SK-N-SH (cell line): ENCODE measurements at regions not wholly inside any gene's neighbourhood (a gene's known extent, or its start where the extent isn't known, plus 50 kb on each side); places are given as distances from the start of the nearest gene placed in this dataset.

Experiments
- CTCF ChIA-PET: fragments of 300-600, 350-600 bp; formaldehyde crosslinking; extraction: SDS; loops from one replicate; lab custom pipeline; 2021; lab: Yijun Ruan, JAX
- POLR2A ChIA-PET: fragments of 350-600 bp; sonication (Branson Sonifier 250); formaldehyde crosslinking; extraction: SDS; loops from one replicate; lab custom pipeline; 2020; ENCODE audit warnings: antibody characterized with exemption, inconsistent platforms; lab: Yijun Ruan, JAX
- DNase-seq: peaks from one replicate; pipeline ENCODE4 v3.0.0; 2012
- H2AFZ ChIP-seq: fragments of 200-600 bp; sonication (generic); 2 replicates; pipeline ENCODE4 v1.8.1; 2016; ENCODE audit warnings: antibody characterized with exemption, mild to moderate bottlenecking, low read depth
- H3F3A ChIP-seq: fragments of 200-600 bp; sonication (generic); replicated peaks from 2 replicates; pipeline ENCODE3; 2016; ENCODE audit warnings: antibody characterized with exemption, mild to moderate bottlenecking; ENCODE audit not compliant: insufficient read depth
- H3K27ac ChIP-seq, 2 experiments: fragments of 200-500 bp in 1 of 2; fragments of 200-600 bp in 1 of 2; sonication (Bioruptor generic) in 1 of 2; sonication (generic), shearing (Covaris generic) in 1 of 2; 2 replicates each; pipeline versions ENCODE4 v1.5.1 to v1.6.1; 2014 to 2016; ENCODE audit warnings: low read depth in 2 of 2, inconsistent platforms in 1 of 2, low read length in 1 of 2, mild to moderate bottlenecking in 1 of 2, mixed read lengths in 1 of 2
- H3K27me3 ChIP-seq: fragments of 200-600 bp; sonication (generic), shearing (Covaris generic); 2 replicates; pipeline ENCODE4 v1.6.1; 2016; ENCODE audit warnings: mixed run types; ENCODE audit not compliant: insufficient read depth
- H3K36me3 ChIP-seq, 2 experiments: fragments of 200-500 bp in 1 of 2; fragments of 200-600 bp in 1 of 2; sonication (Bioruptor generic) in 1 of 2; sonication (generic) in 1 of 2; replicated peaks in 1 of 2; 2 replicates each; pipeline versions ENCODE3 to v1.5.1; 2014 to 2016; ENCODE audit warnings: low read length in 1 of 2, mild to moderate bottlenecking in 1 of 2; ENCODE audit not compliant: insufficient read depth in 2 of 2, control insufficient read depth in 1 of 2
- H3K4me1 ChIP-seq, 2 experiments: fragments of 200-500 bp in 1 of 2; fragments of 200-600 bp in 1 of 2; sonication (Bioruptor generic) in 1 of 2; sonication (generic), shearing (Covaris generic) in 1 of 2; 2 replicates each; pipeline versions ENCODE4 v1.5.1 to v1.6.1; 2014 to 2016; ENCODE audit warnings: low read depth in 1 of 2, low read length in 1 of 2, mixed run types in 1 of 2; ENCODE audit not compliant: insufficient read depth in 2 of 2, control insufficient read depth in 1 of 2
- H3K4me2 ChIP-seq: fragments of 200-600 bp; sonication (generic), shearing (Covaris generic); 2 replicates; pipeline ENCODE4 v1.6.1; 2017; ENCODE audit warnings: mixed run types
- H3K4me3 ChIP-seq, 2 experiments: fragments of 200-500 bp in 1 of 2; fragments of 200-600 bp in 1 of 2; sonication (Bioruptor generic) in 1 of 2; sonication (generic), shearing (Covaris generic) in 1 of 2; 2 replicates each; pipeline versions ENCODE4 v1.5.1 to v1.8.1; 2014 to 2016; ENCODE audit warnings: low read depth in 2 of 2, inconsistent platforms in 1 of 2, low read length in 1 of 2, mild to moderate bottlenecking in 1 of 2, mixed read lengths in 1 of 2, moderate library complexity in 1 of 2
- H3K79me2 ChIP-seq: fragments of 200-600 bp; sonication (generic); 2 replicates; pipeline ENCODE4 v1.8.1; 2017; ENCODE audit warnings: mild to moderate bottlenecking; ENCODE audit not compliant: insufficient read depth
- H3K9ac ChIP-seq: fragments of 200-600 bp; sonication (generic); 2 replicates; pipeline ENCODE4 v1.6.1; 2017; ENCODE audit warnings: mixed run types
- H3K9me2 ChIP-seq: fragments of 200-600 bp; sonication (generic); 2 replicates; pipeline ENCODE4 v1.6.1; 2017; ENCODE audit warnings: mixed run types
- H3K9me3 ChIP-seq: fragments of 200-600 bp; sonication (generic); 2 replicates; pipeline ENCODE4 v1.6.1; 2017; ENCODE audit warnings: mixed run types, mild to moderate bottlenecking, moderate library complexity
- H4K20me1 ChIP-seq: fragments of 200-600 bp; sonication (generic); 2 replicates; pipeline ENCODE4 v1.6.1; 2017; ENCODE audit warnings: mild to moderate bottlenecking, mixed run types; ENCODE audit not compliant: insufficient read depth
- CHD2 ChIP-seq: fragments of 150-350 bp; IDR thresholded peaks from 2 replicates; pipeline ENCODE4 v1.6.1; 2018; ENCODE audit warnings: low read length; ENCODE audit not compliant: partially characterized antibody
- CTCF ChIP-seq: fragments of 200-600 bp; sonication (generic); IDR thresholded peaks from 2 replicates; pipeline ENCODE4 v1.6.1; 2017; ENCODE audit warnings: antibody characterized with exemption, mild to moderate bottlenecking, moderate library complexity
- EP300 ChIP-seq, 2 experiments: IDR thresholded peaks; 2 replicates each; pipeline versions ENCODE4 v1.4.0 to v1.6.1; 2012; ENCODE audit warnings: borderline replicate concordance in 1 of 2, low read depth in 1 of 2, low read length in 1 of 2
- FOXJ3 ChIP-seq: sonication (generic); formaldehyde crosslinking; IDR thresholded peaks from 2 replicates; pipeline ENCODE4 v1.5.1; 2020; ENCODE audit warnings: mild to moderate bottlenecking, missing genetic modification reagents
- IRF3 ChIP-seq: fragments of 150-350 bp; IDR thresholded peaks from 2 replicates; pipeline ENCODE4 v1.6.1; 2016; ENCODE audit warnings: mild to moderate bottlenecking, low read depth, low read length
- MAX ChIP-seq: IDR thresholded peaks from 2 replicates; pipeline ENCODE4 v1.4.0; 2012; ENCODE audit warnings: low read depth
- MEF2A ChIP-seq: IDR thresholded peaks from 2 replicates; pipeline ENCODE4 v1.4.0; 2012; ENCODE audit warnings: low read depth, borderline replicate concordance
- MXI1 ChIP-seq: IDR thresholded peaks from 2 replicates; pipeline ENCODE4 v1.6.1; 2012; ENCODE audit warnings: mild to moderate bottlenecking, low read depth, low read length, improper control_type of control experiment
- RAD21 ChIP-seq: IDR thresholded peaks from 2 replicates; pipeline ENCODE4 v1.6.1; 2012; ENCODE audit warnings: mild to moderate bottlenecking, low read length
- REST ChIP-seq: IDR thresholded peaks from 2 replicates; pipeline ENCODE4 v1.6.1; 2012; ENCODE audit warnings: mild to moderate bottlenecking, low read depth, low read length, moderate library complexity
- RXRA ChIP-seq: IDR thresholded peaks from 2 replicates; pipeline ENCODE4 v1.4.0; 2012; ENCODE audit warnings: low read depth, mild to moderate bottlenecking, borderline replicate concordance
- TCF12 ChIP-seq: IDR thresholded peaks from 2 replicates; pipeline ENCODE4 v1.4.0; 2012
- USF1 ChIP-seq: IDR thresholded peaks from 2 replicates; pipeline ENCODE4 v1.4.0; 2012; ENCODE audit warnings: low read depth, borderline replicate concordance
- WGBS: methylation state at CpG from one replicate; pipeline ENCODE4 v1.1.6; 2017; ENCODE audit warnings: low lambda C conversion rate; 5-methylcytosine and 5-hydroxymethylcytosine counted together

GRCh38 chr7:155954550-155955366, 142.5 kb upstream of the SHH start:
- CTCF ChIA-PET, result no interaction called here
- Histone ChIP-seq H3F3A (peaks cover 21% of the 10 kb centered on the region), H3K4me3 (no peak overlapping the region), H3K27ac (no peak overlapping the region), H3K79me2 (no peaks in the 10 kb centered on the region), H4K20me1 (no peaks in the 10 kb centered on the region), H3K27me3 (no peaks in the 10 kb centered on the region), H3K9me3 (no peaks in the 10 kb centered on the region), H3K4me1 (peaks cover 0 to 19% of the 10 kb centered on the region in 2 experiments; a peak in 3 of 4 replicates), H2AFZ (no peak overlapping the region), H3K9ac (no peak overlapping the region), H3K4me2 (no peak overlapping the region), H3K36me3 (no peaks in the 10 kb centered on the region), H3K9me2 (no peaks in the 10 kb centered on the region)
- POLR2A ChIA-PET, result no interaction called here
- 52% methylated on average over 17 of the region's 22 CpGs for WGBS
- no peak for DNase-seq
- no peak for TF ChIP-seq FOXJ3 (CRISPR knock-in tag)
- no peak for TF ChIP-seq REST
- no peak for TF ChIP-seq EP300 (IDR thresholded peaks at IDR 0.05; ENCODE audit: borderline replicate concordance in 1 of 2, low read depth in 1 of 2, low read length in 1 of 2)
- TF ChIP-seq TCF12, result no peak
- no peak for TF ChIP-seq MXI1
- TF ChIP-seq CHD2, result no peak
- no peak for TF ChIP-seq MAX
- no peak for TF ChIP-seq USF1
- TF ChIP-seq CTCF, result no peak
- no peak for TF ChIP-seq MEF2A
- TF ChIP-seq RXRA, result no peak
- TF ChIP-seq RAD21, result no peak
- TF ChIP-seq IRF3, result no peak
